ENCODE measurements at regions not wholly inside any gene's neighbourhood (a gene's known extent, or its start where the extent isn't known, plus 50 kb on each side); places are given as distances from the start of the nearest gene placed in this dataset.

DNA sequence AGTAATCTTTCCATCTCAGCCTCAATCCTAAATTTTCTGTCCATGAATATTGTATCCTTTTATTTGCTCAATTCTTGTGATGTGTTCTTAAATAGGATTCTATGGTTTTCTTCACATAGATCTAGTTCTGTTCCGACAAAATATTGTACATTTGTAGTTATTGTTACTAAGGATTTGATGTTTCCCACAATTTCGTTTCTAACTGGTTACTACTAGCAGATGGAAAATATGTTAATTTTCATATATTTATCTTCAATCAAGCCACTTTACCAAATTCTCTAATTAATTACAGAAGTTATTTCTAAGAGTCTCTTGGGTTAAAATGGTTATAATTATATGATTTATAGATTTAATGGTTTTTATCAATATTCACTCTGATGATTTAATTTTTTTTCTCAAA lies 60.3 kb downstream of the SEC61B start:
- no peak for DNase-seq (ENCODE audit: low read depth)

DNA sequence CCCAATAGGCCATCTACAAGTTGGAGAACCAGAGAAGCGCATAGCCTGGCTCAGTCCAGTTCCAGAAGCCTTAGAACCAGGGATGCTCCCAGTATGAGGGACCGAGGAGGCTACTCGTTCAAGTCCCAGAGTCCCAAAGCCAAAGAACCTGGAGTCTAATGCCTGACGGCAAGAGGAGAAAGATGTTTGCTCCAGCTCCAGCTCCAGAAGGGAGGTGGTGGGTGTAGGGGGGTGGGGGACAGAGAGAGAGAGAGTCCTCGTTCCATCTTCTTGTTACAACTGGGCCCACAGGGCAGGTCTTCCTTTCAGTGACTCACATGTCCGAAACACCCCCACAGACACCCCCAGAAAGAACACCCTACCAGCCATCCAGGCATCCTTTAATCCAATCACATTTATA lies 63.9 kb downstream of the SEC61B start:
- no peak for DNase-seq (ENCODE audit: low read depth)

- DNase-seq (ENCODE audit: low read depth): no peak
Observed at GRCh38 chr9:99286536-99286935, 64.5 kb downstream of the SEC61B start.

GRCh38 chr9:99287641-99288040 lies 65.6 kb downstream of the SEC61B start:
- no peak for DNase-seq (ENCODE audit: low read depth)

- DNase-seq (ENCODE audit: low read depth): no peak
Observed at GRCh38 chr9:99288830-99289229, 66.7 kb downstream of the SEC61B start.

- no peak for DNase-seq (ENCODE audit: low read depth)
Observed at GRCh38 chr9:99294850-99295461, 72.9 kb downstream of the SEC61B start.

DNA sequence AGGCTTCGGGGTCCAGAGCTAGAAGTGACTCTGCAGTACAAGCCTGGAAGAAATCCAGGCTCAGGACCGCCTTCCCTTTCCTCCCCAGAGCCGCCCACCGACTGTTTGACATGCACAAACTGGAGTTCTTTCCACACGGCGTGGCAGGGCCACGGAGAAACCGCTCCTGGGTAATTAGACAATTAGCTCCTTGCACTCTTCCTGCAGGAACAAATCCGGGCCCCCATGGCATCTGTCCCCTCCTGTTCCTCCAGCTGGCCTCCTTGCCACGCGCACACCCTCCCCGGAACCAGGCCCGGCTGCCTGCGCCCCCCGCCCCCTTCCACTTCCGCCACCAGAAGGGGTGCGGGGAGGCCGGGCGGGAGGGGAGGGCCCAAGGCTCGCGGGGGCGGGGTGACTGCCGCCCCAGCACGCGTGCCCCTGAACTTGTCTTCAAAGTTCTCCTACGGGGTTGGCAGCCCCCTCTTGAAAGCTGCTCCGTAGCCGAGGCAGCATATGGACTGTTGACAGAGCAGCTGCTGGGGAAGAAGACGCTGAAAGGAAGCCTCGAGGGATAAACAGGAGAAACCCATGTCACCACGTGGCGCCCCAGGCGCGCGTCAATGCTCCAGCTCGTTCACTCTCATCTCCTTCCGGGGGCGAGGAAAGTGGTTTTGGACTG lies 74.3 kb downstream of the SEC61B start:
- DNase-seq (ENCODE audit: low read depth): no peak

DNA sequence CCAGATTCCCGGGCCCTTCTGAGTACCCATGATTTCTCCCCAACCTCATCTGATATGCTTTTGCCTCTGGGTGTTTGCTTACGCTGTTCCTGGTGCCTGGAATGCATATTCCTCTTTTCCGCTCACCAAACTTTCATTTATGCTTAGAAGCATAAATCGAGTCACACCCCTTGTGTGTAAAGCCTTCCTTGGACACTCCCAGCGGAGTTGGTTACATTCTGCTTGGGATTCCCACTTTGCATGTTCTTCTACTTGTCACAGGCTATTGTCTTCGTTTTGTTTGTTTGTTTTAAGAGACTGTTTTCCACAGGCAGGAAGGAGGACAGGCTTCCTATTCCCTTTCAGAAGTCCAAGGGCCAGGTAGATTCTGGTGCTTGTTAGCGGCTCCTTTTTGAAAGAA lies 76.5 kb downstream of the SEC61B start:
- no peak for DNase-seq (ENCODE audit: low read depth)

- no peak for DNase-seq (ENCODE audit: low read depth)
Observed at GRCh38 chr9:99299211-99300102, 77.4 kb downstream of the SEC61B start.

- DNase-seq (ENCODE audit: low read depth): no peak
Observed at GRCh38 chr9:99300103-99300439, 78.0 kb downstream of the SEC61B start.

GRCh38 chr9:99300603-99301002 lies 78.5 kb downstream of the SEC61B start:
- DNase-seq (ENCODE audit: low read depth): no peak

- DNase-seq (ENCODE audit: low read depth): no peak
Observed at GRCh38 chr9:99303177-99303576, 81.1 kb downstream of the SEC61B start.

GRCh38 chr9:99305124-99305523 lies 83.0 kb downstream of the SEC61B start:
- DNase-seq (ENCODE audit: low read depth): no peak

DNA sequence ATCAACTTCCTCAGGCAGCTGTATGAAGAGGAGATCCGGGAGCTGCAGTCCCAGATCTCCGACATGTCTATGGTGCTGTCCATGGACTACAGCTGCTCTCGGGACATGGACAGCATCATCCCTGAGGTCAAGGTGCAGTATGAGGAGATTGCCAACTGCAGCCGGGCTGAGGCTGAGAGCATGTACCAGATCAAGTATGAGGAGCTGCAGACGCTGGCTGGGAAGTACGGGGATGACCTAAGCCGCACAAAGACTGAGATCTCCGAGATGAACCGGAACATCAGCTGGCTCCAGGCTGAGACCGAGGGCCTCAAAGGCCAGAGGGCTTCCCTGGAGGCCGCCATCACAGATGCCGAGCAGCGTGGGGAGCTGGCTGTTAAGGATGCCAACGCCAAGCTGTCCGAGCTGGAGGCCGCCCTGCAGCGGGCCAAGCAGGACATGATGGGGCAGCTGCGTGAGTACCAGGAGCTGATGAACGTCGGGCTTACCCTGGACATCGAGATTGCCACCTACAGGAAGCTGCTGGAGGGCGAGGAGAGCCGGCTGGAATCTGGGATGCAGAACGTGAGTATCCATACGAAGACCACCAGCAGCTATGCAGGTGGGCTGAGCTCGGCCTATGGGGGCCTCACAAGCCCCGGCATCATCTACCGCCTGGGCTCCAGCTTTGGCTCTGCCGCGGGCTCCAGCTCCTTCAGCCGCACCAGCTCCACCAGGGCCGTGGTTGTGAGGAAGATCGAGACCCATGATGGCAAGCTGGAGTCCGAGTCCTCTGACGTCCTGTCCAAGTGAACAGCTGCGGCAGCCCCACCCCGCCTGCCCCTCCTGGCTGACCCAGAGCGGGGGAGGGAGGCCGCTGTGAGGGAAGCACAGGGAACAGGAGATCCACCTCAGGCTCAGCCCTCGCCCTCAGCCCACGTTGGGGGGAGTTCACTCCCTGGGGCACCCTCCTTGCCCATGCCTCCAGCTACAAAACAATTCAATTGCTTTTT lies 84.0 kb downstream of the SEC61B start:
- no peak for DNase-seq (ENCODE audit: low read depth)

GRCh38 chr9:99307851-99308250 lies 85.8 kb downstream of the SEC61B start:
- no peak for DNase-seq (ENCODE audit: low read depth)

DNA sequence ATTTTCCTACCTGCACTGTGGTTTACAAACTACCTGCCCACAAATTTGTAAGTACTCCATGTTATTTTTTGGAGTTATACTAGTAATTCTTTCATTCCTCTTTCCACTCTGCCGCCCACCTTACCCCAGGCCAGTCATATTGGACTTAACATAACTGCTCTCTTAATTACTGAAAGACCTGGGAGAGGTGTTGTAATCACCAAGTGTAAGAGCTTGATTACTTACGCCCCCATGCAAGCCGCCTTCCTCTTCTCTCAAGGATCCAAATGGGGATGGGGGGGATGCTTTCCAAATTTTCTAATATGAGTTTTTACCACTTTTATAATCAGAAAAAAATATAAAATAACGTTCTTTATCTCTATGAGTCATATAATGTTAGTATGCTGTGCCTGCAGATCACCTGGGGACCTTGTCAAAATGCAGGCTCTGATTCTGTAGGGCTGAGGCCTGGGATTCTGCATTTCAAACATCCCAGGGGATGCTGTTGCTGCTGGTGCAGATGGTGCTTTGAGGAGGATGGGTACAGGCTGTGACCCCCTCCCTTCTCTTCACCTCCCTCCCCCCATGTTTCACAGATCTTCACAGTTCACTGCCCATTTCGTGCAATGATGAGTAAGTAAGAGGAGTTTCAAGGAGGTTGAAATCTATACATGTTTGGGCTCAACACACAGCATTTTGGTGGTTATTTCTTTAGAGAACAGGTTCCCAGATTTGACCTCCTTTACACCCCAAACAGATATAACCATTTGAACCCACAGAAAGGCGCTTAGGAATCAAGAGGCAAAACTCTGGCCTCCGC lies 87.3 kb downstream of the SEC61B start:
- no peak for DNase-seq (ENCODE audit: low read depth)

GRCh38 chr9:99312736-99313135 lies 90.7 kb downstream of the SEC61B start:
- no peak for DNase-seq (ENCODE audit: low read depth)

GRCh38 chr9:99319048-99319447 lies 97.0 kb downstream of the SEC61B start:
- DNase-seq (ENCODE audit: low read depth): no peak

DNA sequence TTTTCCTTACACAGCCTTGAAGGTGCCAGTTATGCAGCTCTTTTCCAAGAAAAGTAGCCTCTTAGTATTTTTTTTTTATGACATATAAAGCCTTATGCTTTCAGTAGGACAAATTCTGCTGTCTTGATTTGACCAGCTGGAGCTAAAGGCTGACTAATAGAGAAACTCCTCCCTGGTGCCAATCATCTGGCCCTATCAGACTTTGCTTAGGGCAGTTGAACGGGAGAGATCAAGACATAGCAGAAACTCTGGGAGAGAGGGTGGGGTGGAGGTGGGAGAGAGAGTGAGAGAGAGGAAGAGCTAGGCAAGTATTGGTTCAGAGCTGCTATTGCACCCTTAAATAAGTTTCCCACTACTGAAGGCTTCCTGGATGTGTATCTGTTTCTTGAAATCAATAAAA lies 100.2 kb downstream of the SEC61B start:
- no peak for DNase-seq (ENCODE audit: low read depth)

GRCh38 chr9:99326112-99326916 lies 104.2 kb downstream of the SEC61B start:
- DNase-seq (ENCODE audit: low read depth): no peak

DNA sequence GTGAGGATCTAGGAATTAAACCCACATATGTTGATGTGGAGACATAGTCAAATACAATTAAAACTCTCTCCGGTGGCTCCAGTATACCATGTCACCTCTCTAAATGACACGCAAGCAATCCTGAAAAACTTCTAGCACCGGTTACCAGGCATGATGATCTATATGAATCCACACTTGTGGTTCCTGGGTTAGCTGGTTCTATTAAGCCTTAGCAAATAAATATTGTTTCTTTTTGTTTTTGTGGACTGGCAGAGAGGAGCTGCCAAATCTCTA lies 104.8 kb downstream of the SEC61B start:
- DNase-seq (ENCODE audit: low read depth): no peak

Measured in activated gamma-delta T cell treated with anti-CD3 and anti-CD28 coated beads, Interleukin-2, amount 50 U/mL, for 16 hours (primary cell).